ENCODE measurements at regions not wholly inside any gene's neighbourhood (a gene's known extent, or its start where the extent isn't known, plus 50 kb on each side); places are given as distances from the start of the nearest gene placed in this dataset.

DNA sequence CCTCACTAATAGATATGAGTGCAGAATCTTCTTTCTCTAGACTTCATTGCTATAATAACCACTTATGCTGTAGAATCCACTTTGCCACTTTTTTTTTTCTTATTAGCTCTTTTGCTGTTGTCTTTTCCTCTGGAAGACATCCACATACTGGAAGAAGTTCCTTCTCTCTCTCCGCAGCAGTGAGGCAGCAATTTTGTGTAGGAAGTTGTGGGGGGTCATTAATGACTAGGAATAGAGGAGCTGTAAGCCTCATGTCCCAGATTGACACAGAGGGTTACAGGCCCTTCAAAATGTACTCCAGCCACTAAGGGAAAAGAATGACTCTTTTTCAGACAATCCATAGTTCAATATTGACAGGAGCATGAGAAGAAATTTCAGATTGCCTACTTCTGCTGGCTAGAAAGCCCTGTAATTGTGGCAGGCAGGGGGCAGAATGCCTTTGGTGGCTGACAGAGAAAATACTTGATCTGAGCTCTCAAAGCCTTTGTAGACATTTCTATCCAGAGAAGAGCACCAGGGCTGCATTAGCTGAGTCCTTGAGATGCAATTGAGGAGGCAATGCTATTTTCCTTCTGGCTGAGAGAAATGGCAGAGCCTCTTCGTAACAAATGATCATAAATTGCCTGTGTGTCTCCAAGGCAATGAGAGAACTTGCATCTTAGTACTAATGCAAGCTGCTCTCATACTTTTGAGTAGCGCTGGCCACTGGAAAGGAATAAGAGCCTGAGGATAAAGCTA lies 856.2 kb downstream of the STIM2 start:
- TF ChIP-seq, protein P1, sequence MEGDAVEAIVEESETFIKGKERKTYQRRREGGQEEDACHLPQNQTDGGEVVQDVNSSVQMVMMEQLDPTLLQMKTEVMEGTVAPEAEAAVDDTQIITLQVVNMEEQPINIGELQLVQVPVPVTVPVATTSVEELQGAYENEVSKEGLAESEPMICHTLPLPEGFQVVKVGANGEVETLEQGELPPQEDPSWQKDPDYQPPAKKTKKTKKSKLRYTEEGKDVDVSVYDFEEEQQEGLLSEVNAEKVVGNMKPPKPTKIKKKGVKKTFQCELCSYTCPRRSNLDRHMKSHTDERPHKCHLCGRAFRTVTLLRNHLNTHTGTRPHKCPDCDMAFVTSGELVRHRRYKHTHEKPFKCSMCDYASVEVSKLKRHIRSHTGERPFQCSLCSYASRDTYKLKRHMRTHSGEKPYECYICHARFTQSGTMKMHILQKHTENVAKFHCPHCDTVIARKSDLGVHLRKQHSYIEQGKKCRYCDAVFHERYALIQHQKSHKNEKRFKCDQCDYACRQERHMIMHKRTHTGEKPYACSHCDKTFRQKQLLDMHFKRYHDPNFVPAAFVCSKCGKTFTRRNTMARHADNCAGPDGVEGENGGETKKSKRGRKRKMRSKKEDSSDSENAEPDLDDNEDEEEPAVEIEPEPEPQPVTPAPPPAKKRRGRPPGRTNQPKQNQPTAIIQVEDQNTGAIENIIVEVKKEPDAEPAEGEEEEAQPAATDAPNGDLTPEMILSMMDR (IDR thresholded peaks at IDR 0.05; ENCODE audit: insufficient read depth, low read length, poor library complexity, severe bottlenecking): no peak
- no peak overlapping the region for H3K4me3 ChIP-seq (ENCODE audit: low read depth, low read length)
- DNase-seq (ENCODE audit: low read depth): no peak
- no peaks in the 10 kb centered on the region for H3K36me3 ChIP-seq (ENCODE audit: control insufficient read depth, insufficient read depth, low read length)
- no peaks in the 10 kb centered on the region for H3K27me3 ChIP-seq (ENCODE audit: control insufficient read depth, insufficient read depth, low read length)

DNA sequence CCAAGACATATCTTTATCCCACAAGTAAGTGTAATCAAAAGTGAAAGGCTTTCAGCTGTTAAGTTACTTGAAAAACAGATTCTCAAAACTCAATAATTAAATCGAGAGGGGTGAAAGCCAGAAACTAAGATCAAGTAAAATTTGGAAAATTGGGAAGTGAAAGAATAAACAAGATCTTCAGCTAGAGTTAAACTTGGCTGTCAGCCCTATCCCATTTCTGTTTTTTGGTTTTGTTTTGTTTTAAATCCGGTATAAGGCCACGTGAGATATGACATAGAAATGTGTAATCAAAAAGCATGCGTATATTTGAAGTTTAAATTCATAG lies 856.8 kb downstream of the STIM2 start:
- H3K36me3 ChIP-seq (ENCODE audit: control insufficient read depth, insufficient read depth, low read length): no peaks in the 10 kb centered on the region
- DNase-seq (ENCODE audit: low read depth): no peak
- H3K27me3 ChIP-seq (ENCODE audit: control insufficient read depth, insufficient read depth, low read length): no peaks in the 10 kb centered on the region
- H3K4me3 ChIP-seq (ENCODE audit: low read depth, low read length): no peak overlapping the region
- TF ChIP-seq, protein P1 (IDR thresholded peaks at IDR 0.05; ENCODE audit: insufficient read depth, low read length, poor library complexity, severe bottlenecking): no peak

DNA sequence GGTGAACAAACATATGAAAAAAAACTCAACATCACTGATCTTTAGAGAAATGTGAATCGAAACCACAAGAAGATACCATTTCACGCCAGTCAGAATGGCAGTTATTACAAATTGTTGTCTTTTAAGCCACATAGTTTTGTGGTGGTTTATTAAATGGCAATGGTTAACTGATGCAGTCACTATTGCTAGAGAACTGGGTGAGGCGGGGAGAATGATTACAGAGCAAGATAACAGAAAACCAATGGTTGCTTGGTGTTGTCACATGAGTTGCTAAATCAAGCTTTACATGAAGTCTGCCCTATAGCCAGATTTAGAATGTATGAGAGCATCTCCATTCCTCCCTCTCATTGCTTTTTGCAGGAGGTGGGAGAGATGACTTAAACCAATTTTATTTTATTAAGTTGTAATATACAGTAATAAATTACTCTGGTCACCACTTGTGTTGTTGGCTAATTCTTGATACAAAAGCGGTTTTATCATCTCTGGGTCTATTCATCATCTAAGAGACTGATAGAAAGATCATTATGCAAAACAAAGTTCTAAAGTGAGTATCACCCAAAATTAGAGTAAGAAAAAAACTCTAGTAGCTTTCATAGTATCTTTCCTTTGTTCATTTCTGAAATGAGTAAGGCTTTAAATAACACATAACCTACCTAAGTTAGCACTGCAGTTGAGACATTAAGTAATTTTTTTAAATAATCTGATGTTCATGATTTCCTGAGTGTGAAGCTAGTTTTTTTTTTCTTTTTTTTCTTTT lies 859.5 kb downstream of the STIM2 start:
- TF ChIP-seq, protein P1 (IDR thresholded peaks at IDR 0.05; ENCODE audit: insufficient read depth, low read length, poor library complexity, severe bottlenecking): no peak
- H3K27me3 ChIP-seq (ENCODE audit: control insufficient read depth, insufficient read depth, low read length): no peaks in the 10 kb centered on the region
- DNase-seq (ENCODE audit: low read depth): no peak
- no peaks in the 10 kb centered on the region for H3K36me3 ChIP-seq (ENCODE audit: control insufficient read depth, insufficient read depth, low read length)
- H3K4me3 ChIP-seq (ENCODE audit: low read depth, low read length): no peak overlapping the region

DNA sequence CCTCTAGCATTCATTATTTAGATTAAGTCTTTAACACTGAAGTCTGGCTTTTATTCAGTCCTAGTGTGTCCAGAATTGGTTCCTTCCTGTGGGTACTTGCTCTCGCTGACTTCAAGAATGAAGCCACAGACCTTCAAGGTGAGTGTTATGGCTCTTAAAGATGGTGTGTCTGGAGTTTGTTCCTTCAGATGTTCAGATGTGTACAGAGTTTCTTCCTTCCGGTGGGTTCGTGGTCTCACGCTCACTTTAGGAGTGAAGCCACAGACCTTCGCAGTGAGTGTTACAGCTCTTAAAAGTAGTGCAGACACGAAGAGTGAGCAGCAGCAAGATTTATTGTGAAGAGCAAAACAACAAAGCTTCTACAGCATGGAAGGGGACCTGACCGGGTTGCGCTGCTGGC lies 860.6 kb downstream of the STIM2 start:
- no peak overlapping the region for H3K4me3 ChIP-seq (ENCODE audit: low read depth, low read length)
- DNase-seq (ENCODE audit: low read depth): no peak
- TF ChIP-seq, protein P1 (IDR thresholded peaks at IDR 0.05; ENCODE audit: insufficient read depth, low read length, poor library complexity, severe bottlenecking): no peak
- H3K36me3 ChIP-seq (ENCODE audit: control insufficient read depth, insufficient read depth, low read length): no peaks in the 10 kb centered on the region
- no peaks in the 10 kb centered on the region for H3K27me3 ChIP-seq (ENCODE audit: control insufficient read depth, insufficient read depth, low read length)

DNA sequence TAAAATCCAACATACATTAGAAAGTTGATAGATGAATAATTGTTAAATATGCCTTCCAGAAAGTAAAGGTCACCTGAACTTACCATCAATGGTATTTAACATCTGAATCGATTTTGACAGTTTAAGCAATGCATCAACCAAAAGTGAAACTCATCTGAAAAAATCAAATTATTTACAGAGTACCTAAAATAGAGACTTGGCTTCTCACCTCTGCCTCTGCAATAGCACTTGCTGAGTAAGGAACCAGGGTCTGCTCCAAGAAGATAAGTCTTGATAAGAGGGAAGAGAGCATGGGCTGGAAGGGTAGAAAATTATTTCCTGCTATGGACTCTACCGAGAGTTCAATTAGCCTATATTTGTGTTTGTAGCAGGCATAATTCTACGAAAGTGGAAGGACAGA lies 868.3 kb downstream of the STIM2 start:
- Histone ChIP-seq H3K36me3 (ENCODE audit: control insufficient read depth, insufficient read depth, low read length) (no peaks in the 10 kb centered on the region), H3K27me3 (ENCODE audit: control insufficient read depth, insufficient read depth, low read length) (no peaks in the 10 kb centered on the region), H3K4me3 (ENCODE audit: low read depth, low read length) (no peak overlapping the region)
- TF ChIP-seq, protein P1 (IDR thresholded peaks at IDR 0.05; ENCODE audit: insufficient read depth, low read length, poor library complexity, severe bottlenecking): no peak
- DNase-seq (ENCODE audit: low read depth): no peak
